Liver (tissue), 3 donors: ENCODE measurements at regions not wholly inside any gene's neighbourhood (a gene's known extent, or its start where the extent isn't known, plus 50 kb on each side); places are given as distances from the start of the nearest gene placed in this dataset.
"Not testable (repeated sequence)": the region's sequence is repeated elsewhere in the genome, so short reads cannot be mapped to it uniquely, and the experiment has no call there.

Source experiments
- ATF3 ChIP-seq: IDR thresholded peaks from 2 replicates; pipeline ENCODE4 v1.6.1; 2016; ENCODE audit warnings: antibody characterized with exemption
- CTCF ChIP-seq: fragments of 150-350 bp; IDR thresholded peaks from 2 replicates; pipeline ENCODE4 v1.5.1; 2017; ENCODE audit warnings: improper control_type of control experiment, low read depth, low read length; ENCODE audit not compliant: missing input control
- RAD21 ChIP-seq, 2 donors: IDR thresholded peaks; 2 replicates each; pipeline ENCODE4 v1.6.1; 2016; ENCODE audit warnings: antibody characterized with exemption in 2 of 2, mild to moderate bottlenecking in 2 of 2
- SP1 ChIP-seq: IDR thresholded peaks from 2 replicates; pipeline ENCODE4 v1.6.1; 2018; ENCODE audit warnings: antibody characterized with exemption, mild to moderate bottlenecking
- TAF1 ChIP-seq: conservative IDR thresholded peaks from 2 replicates; pipeline ENCODE4 v1.6.1; 2016; ENCODE audit warnings: antibody characterized with exemption, mild to moderate bottlenecking
- YY1 ChIP-seq: IDR thresholded peaks from 2 replicates; pipeline ENCODE4 v1.6.1; 2016; ENCODE audit warnings: antibody characterized with exemption, mild to moderate bottlenecking
- donor health status: healthy.
- donor health status: healthy.

GRCh38 chr6:12492929-12493328, 202.8 kb downstream of the EDN1 start:
- not testable (repeated sequence) for TF ChIP-seq CTCF; TAF1; RAD21 (IDR thresholded peaks at IDR 0.05); YY1; SP1; ATF3
